SU-DHL-6 (cell line): ENCODE measurements at regions not wholly inside any gene's neighbourhood (a gene's known extent, or its start where the extent isn't known, plus 50 kb on each side); places are given as distances from the start of the nearest gene placed in this dataset.

Experiments
- H2AFZ ChIP-seq: fragments of 200-600 bp; sonication (generic); 2 replicates; pipeline ENCODE4 v1.6.1; 2014; ENCODE audit warnings: low read depth, mild to moderate bottlenecking, moderate library complexity, mixed read lengths, antibody characterized with exemption, low read length; ENCODE audit not compliant: severe bottlenecking
- H3F3A ChIP-seq: fragments of 200-600 bp; shearing (Covaris generic); 2 replicates; pipeline ENCODE4 v1.6.0; 2016; ENCODE audit warnings: antibody characterized with exemption, mild to moderate bottlenecking; ENCODE audit not compliant: insufficient read depth
- H3K27ac ChIP-seq: fragments of 200-600 bp; sonication (generic); 2 replicates; pipeline ENCODE4 v1.5.1; 2016; ENCODE audit warnings: low read depth, mild to moderate bottlenecking, low read length, moderate library complexity, mixed read lengths
- H3K27me3 ChIP-seq: fragments of 200-600 bp; sonication (generic), shearing (Covaris generic); 2 replicates; pipeline ENCODE4 v1.6.0; 2014; ENCODE audit warnings: mild to moderate bottlenecking, low read length
- H3K36me3 ChIP-seq: fragments of 200-600 bp; sonication (generic); 2 replicates; pipeline ENCODE4 v1.6.1; 2014; ENCODE audit warnings: mild to moderate bottlenecking, low read length, mixed read lengths
- H3K4me2 ChIP-seq: fragments of 300-600, 200-600 bp; shearing (Covaris generic), sonication (generic); 2 replicates; pipeline ENCODE4 v1.6.0; 2014; ENCODE audit warnings: low read length, low read depth, mild to moderate bottlenecking; ENCODE audit not compliant: poor library complexity, severe bottlenecking
- H3K4me3 ChIP-seq: fragments of 200-600 bp; sonication (generic); 2 replicates; pipeline ENCODE4 v1.5.1; 2014; ENCODE audit warnings: antibody characterized with exemption, low read length, mild to moderate bottlenecking, mixed read lengths; ENCODE audit not compliant: insufficient read depth, poor library complexity, severe bottlenecking
- H3K79me2 ChIP-seq: fragments of 200-600 bp; sonication (generic); 2 replicates; pipeline ENCODE4 v1.6.1; 2014; ENCODE audit warnings: mild to moderate bottlenecking, low read length, moderate library complexity; ENCODE audit not compliant: insufficient read depth
- H3K9ac ChIP-seq: fragments of 200-600 bp; sonication (generic); 2 replicates; pipeline ENCODE4 v1.7.0; 2014; ENCODE audit warnings: mild to moderate bottlenecking, low read length
- H3K9me2 ChIP-seq: fragments of 200-600 bp; sonication (generic); replicated peaks from 2 replicates; pipeline ENCODE4 v1.6.1; 2014; ENCODE audit warnings: low read length; ENCODE audit not compliant: insufficient read depth
- H3K9me3 ChIP-seq: fragments of 200-600 bp; sonication (generic); 2 replicates; pipeline ENCODE4 v1.6.1; 2014; ENCODE audit warnings: low read length, mixed read lengths; ENCODE audit not compliant: insufficient read depth
- H4K20me1 ChIP-seq: fragments of 200-600 bp; sonication (generic); 2 replicates; pipeline ENCODE4 v1.6.1; 2014; ENCODE audit warnings: low read depth, mild to moderate bottlenecking, antibody characterized with exemption, low read length, moderate library complexity, mixed read lengths
- CTCF ChIP-seq: fragments of 200-600 bp; sonication (generic); IDR thresholded peaks from one replicate; pipeline ENCODE4 v1.5.1; 2017; ENCODE audit warnings: antibody characterized with exemption, mild to moderate bottlenecking, low read length, moderate library complexity; ENCODE audit not compliant: insufficient read depth, poor library complexity, severe bottlenecking
- EZH2phosphoT487 ChIP-seq: fragments of 200-600 bp; sonication (generic), shearing (Covaris generic); conservative IDR thresholded peaks from 2 replicates; pipeline ENCODE4 v1.6.1; 2018; ENCODE audit warnings: mild to moderate bottlenecking, antibody characterized with exemption, low read length, moderate library complexity, mixed read lengths

- Histone ChIP-seq H3K27ac (no peak overlapping the region), H3K27me3 (no peaks in the 10 kb centered on the region), H4K20me1 (no peaks in the 10 kb centered on the region), H3K79me2 (no peaks in the 10 kb centered on the region), H3K4me2 (no peak overlapping the region), H3K9ac (no peak overlapping the region), H3K4me3 (no peak overlapping the region), H3K36me3 (no peaks in the 10 kb centered on the region), H3F3A (no peaks in the 10 kb centered on the region), H2AFZ (no peak overlapping the region), H3K9me2 (no peaks in the 10 kb centered on the region), H3K9me3 (no peaks in the 10 kb centered on the region)
- no peak for TF ChIP-seq EZH2phosphoT487
- no peak for TF ChIP-seq CTCF
Observed at GRCh38 chr4:89618151-89618550, 218.8 kb downstream of the SNCA start.

GRCh38 chr4:89617317-89617716 is 219.6 kb downstream of the SNCA start:
- no peak overlapping the region for H3K4me2 ChIP-seq
- no peak overlapping the region for H2AFZ ChIP-seq
- H3K4me3 ChIP-seq, result no peak overlapping the region
- no peaks in the 10 kb centered on the region for H4K20me1 ChIP-seq
- no peaks in the 10 kb centered on the region for H3K27me3 ChIP-seq
- H3K9me2 ChIP-seq, result no peaks in the 10 kb centered on the region
- TF ChIP-seq CTCF, result no peak
- no peaks in the 10 kb centered on the region for H3F3A ChIP-seq
- no peaks in the 10 kb centered on the region for H3K36me3 ChIP-seq
- no peaks in the 10 kb centered on the region for H3K9me3 ChIP-seq
- H3K79me2 ChIP-seq, result no peaks in the 10 kb centered on the region
- H3K9ac ChIP-seq, result no peak overlapping the region
- H3K27ac ChIP-seq, result no peak overlapping the region

DNA sequence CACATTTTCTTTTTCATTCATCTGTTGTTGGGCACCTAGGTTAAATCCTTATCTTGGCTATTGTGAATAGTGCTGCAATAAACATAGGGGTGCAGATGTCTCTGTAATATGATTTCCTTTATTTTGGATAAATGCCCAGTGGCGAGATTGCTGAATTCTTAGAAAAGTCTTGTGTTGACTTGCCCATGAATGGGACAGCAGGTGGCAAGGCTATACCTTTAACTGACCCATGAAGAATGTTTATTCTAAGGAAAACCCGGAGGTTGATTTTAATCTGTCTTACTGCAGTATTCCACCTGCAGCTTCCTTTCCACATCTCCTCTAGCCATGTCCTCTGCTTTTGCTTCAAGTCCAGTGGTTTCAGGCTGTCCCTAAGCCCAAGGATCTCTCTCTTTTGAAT is 220.6 kb downstream of the SNCA start:
- Histone ChIP-seq H3K4me2 (no peak overlapping the region), H3K9ac (no peak overlapping the region), H3K27me3 (no peaks in the 10 kb centered on the region), H3F3A (no peaks in the 10 kb centered on the region), H3K9me3 (no peaks in the 10 kb centered on the region), H3K9me2 (no peaks in the 10 kb centered on the region), H4K20me1 (no peaks in the 10 kb centered on the region), H3K27ac (no peak overlapping the region), H3K79me2 (no peaks in the 10 kb centered on the region), H3K36me3 (no peaks in the 10 kb centered on the region), H2AFZ (no peak overlapping the region), H3K4me3 (no peak overlapping the region)
- no peak for TF ChIP-seq EZH2phosphoT487
- TF ChIP-seq CTCF, result no peak

DNA sequence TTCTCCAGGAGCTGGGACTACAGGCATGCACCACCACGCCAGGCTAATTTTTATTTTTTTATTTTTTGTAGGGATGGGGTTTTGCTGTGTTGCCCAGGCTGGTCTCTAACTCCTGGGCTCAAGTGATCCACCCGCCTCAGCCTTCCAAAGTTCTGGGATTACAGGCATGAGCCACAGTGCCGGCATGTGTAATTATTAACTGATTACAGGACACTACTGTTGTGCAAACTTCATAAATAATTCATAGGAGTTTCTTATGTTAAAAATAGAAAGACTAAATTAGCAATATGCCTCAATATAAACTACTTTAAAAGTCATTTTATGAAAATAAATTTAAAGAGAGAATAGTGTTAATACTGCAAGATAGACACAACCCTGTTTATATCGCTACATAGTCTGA is 221.9 kb downstream of the SNCA start:
- Histone ChIP-seq H3K36me3 (no peaks in the 10 kb centered on the region), H3K4me3 (no peak overlapping the region), H3K4me2 (no peak overlapping the region), H3K27me3 (no peaks in the 10 kb centered on the region), H2AFZ (no peak overlapping the region), H3K9ac (no peak overlapping the region), H3K9me3 (no peaks in the 10 kb centered on the region), H4K20me1 (no peaks in the 10 kb centered on the region), H3F3A (no peaks in the 10 kb centered on the region), H3K27ac (no peak overlapping the region), H3K9me2 (no peaks in the 10 kb centered on the region), H3K79me2 (no peaks in the 10 kb centered on the region)
- no peak for TF ChIP-seq EZH2phosphoT487
- TF ChIP-seq CTCF, result no peak
